Epithelial cell of prostate (primary cell): ENCODE measurements at regions not wholly inside any gene's neighbourhood (a gene's known extent, or its start where the extent isn't known, plus 50 kb on each side); places are given as distances from the start of the nearest gene placed in this dataset.
"Not testable (repeated sequence)": the region's sequence is repeated elsewhere in the genome, so short reads cannot be mapped to it uniquely, and the experiment has no call there.

ENCODE experiments used
- DNase-seq: peaks from one replicate; pipeline ENCODE4 v3.0.0-alpha.2; 2011; ENCODE audit warnings: low read depth, low spot score
- H3K27ac ChIP-seq: fragments of 450-650 bp; 2 replicates; pipeline ENCODE4 v1.5.1; 2017; ENCODE audit warnings: mild to moderate bottlenecking

DNA sequence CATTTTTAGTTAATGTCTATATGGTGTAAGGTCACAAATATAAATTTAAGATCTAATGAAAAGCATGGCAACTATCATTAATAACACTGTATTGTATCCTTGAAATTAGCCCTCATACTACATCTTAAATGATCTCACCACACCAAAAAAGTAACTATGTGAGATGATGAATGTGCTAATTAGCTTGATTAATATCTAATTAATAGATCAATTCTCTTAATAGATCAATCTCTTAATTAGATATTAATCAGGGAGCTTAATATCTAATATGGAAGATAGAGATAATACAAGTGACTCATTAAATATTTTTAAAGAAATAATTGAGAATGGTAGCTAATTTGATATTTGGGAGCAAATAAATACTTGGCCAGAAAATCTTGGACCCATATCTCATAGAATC is 178.5 kb upstream of the FAT3 start:
- no peak overlapping the region for H3K27ac ChIP-seq
- no peak for DNase-seq

DNA sequence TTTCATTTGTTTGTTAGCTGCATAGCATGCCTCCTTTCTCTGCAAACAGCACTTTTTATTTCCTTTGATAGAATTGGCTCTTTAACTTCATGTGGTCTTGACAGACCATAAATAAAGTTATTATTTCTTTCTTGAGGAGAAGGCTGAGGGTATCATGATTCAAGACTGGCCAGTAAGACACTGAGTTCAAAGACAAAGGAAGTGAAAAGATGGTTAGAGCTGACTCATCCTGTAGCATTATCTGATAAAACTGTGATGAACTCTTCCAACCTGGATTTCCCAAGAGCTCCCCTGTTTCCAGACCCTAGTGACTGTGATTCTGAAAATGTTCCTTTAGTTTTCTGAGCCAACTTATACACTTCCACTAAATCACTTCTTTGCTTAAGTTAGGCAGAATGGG is 179.3 kb upstream of the FAT3 start:
- DNase-seq = no peak
- no peak overlapping the region for H3K27ac ChIP-seq

DNA sequence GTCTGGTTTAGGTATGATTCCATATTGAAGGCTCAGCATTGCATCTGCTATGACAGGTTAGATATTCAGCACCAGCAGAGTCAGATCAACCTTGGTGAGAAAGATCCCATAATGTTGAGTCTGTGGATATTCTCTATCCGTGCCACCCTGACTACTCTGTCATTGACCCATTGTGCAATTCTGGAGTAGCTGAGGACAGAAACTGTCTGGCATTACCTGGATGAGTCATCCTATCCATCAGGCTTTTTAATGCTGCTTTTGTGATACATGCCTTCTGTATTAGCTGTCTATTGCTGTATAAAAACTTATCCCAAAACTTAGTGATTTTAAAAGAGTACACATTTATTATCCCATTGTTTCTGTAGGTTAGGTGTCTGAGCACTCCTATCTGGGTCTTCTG is 189.1 kb upstream of the FAT3 start:
- H3K27ac ChIP-seq = peak overlapping the region; percentile 16
- DNase-seq = peak; percentile 63

DNA sequence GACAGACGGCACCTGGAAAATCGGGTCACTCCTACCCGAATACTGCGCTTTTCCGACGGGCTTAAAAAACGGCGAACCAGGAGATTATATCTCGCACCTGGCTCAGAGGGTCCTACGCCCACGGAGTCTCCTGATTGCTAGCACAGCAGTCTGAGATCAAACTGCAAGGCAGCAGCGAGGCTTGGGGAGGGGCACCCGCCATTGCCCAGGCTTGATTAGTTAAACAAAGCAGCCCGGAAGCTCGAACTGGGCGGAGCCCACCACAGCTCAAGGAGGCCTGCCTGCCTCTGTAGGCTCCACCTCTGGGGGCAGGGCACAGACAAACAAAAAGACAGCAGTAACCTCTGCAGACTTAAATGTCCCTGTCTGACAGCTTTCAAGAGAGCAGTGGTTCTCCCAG is 197.5 kb upstream of the FAT3 start:
- not testable (repeated sequence) for DNase-seq, H3K27ac ChIP-seq

DNA sequence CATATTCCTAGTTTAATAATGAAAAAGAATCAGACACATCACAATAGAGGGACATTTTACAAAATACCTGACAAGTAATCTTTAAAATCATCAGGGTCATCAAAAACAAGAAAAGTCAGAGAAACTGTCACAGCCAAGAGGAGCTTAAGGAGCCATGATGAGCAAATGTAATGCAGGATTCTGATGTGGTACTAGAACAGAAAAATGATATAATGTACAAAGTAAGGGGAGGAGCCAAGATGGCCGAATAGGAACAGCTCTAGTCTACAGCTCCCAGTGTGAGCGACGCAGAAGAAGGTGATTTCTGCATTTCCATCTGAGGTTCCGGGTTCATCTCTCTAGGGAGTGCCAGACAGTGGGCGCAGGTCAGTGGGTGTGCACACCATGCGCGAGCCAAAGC is 198.0 kb upstream of the FAT3 start:
- no peak for DNase-seq
- no peak overlapping the region for H3K27ac ChIP-seq

DNA sequence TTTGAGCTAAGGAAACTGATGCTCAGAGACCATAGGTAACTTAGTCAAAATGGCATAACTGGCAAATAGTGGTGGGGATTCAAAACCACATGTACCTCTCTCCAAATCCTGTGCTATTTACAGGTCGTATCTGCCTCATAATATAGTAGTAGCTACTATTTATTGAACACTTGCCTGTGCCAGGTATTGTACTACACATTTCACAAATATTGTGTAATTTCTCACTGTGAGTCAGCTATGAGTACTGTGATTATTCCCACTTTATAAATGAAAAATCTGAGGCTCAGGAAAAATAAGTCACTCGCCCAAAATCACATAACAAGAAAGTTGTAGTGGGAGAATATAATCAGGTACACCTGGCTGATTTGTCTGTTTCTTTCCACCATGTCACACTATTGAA is 199.8 kb upstream of the FAT3 start:
- H3K27ac ChIP-seq = no peak overlapping the region

DNA sequence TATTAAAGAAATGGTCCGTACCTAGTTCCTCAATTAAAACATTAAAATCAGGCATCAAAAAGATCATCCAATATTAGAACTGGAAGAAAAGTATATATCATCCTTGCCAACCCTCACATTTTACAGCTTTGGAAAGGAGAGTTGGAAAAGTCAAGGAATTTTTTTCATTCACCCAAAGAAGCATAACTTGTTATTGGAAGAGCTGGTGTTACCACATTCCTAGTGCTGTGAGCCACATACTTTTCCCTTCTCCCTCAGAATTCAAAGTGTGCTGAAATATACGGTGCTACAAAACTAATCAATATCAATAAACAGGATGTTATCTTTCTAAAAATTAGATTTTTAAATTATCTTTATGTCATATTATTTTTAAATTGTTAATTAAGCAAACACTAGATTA is 202.1 kb upstream of the FAT3 start:
- DNase-seq = no peak

More for the DNA sequence above, 199.8 kb upstream of the FAT3 start:
- no peak for DNase-seq

DNA sequence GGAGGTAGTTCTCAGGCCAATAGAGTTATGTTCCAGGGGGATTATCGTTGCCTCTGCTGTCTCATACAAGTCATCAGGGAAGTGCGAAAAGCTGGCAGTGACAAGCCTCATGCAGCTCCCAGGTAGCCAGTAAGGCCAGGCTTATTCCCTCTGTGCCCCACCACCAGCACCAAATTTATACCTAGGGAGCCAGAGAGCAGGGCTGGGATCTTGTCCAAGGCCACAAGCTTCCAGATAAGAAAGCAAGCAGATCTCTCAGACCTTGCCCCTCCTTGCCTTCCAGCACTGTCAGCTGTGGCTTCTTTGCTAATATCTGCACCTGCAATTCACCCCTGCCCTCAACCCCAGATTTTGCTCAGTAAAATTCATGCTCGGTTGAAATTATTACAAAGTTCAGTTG is 206.3 kb upstream of the FAT3 start:
- no peak for DNase-seq
- H3K27ac ChIP-seq = no peak overlapping the region

More for the DNA sequence above, 202.1 kb upstream of the FAT3 start:
- H3K27ac ChIP-seq = no peak overlapping the region

DNA sequence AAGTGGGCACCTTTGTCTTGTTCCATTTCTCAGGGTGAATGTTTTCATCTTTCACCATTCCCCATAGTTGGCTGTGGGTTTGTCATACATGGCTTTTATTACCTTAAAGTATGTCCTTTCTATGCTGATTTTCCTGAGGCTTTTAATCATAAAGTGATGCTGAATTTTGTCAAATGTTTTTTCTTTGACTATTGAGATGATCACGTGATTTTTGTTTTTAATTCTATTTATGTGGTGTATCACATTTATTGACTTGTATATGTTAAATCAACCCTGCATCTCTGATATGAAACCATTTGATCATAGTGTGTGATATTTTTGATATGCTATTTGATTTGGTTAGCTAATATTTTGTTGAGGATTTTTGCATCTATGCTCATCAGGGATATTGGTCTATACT is 216.4 kb upstream of the FAT3 start:
- no peak for DNase-seq
- no peak overlapping the region for H3K27ac ChIP-seq

DNA sequence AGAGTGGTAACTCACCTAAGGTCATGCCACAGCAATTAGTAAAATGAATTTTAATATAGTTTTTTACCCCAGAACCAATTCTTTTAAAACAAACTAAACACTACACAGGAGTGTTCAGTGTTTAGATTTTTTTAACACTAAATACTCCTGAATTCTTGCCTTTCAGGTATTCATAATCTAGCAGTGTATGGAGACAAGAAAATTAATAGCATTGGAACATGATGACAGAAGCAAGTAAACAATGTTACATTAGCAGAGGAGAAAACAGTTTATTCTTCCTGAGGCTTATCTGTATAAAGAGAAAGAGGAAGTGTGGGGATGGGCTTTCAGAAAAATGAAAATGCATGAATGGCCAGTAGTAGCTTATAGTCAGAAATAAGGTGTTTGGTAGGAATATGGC is 222.1 kb upstream of the FAT3 start:
- no peak for DNase-seq
- no peak overlapping the region for H3K27ac ChIP-seq

DNA sequence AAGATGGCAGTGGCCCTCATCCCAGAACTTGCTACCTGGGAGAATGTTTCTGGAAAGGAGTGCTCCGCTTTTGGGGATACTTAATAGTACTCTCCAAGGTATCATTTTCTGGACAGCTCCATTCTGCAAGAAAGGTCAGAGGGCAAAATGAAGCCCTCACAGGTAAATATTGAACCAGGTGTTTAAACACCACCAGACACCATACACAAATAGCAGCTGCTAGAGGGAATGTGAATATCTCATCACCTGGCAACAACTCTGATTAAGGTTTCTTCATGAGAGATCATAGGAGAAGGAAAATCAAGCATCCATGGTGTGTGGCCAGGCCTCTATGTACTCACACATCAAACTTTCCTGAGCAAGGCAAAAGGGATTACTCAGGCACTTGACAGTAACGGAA is 226.1 kb upstream of the FAT3 start:
- DNase-seq = no peak

DNA sequence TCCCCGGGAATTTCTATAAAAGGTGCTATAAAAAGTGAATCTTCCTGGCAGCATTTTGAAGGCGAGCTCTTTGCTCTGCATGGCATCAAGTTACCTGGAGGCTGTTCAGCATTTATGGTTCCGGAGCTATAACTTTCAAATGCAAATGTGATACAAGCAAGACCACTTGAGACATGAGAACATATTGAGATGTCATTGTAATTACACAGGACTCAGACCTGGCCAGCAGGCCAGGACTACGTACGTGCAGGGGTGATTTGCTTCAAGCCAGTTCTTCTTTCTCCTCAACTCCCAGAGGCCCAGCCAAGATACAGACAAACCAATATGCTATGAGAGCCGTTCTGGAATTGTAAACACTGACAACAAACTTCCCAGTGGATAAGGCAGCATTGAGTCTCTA is 227.4 kb upstream of the FAT3 start:
- no peak for DNase-seq
- H3K27ac ChIP-seq = no peak overlapping the region

More for the DNA sequence above, 226.1 kb upstream of the FAT3 start:
- H3K27ac ChIP-seq = no peak overlapping the region

DNA sequence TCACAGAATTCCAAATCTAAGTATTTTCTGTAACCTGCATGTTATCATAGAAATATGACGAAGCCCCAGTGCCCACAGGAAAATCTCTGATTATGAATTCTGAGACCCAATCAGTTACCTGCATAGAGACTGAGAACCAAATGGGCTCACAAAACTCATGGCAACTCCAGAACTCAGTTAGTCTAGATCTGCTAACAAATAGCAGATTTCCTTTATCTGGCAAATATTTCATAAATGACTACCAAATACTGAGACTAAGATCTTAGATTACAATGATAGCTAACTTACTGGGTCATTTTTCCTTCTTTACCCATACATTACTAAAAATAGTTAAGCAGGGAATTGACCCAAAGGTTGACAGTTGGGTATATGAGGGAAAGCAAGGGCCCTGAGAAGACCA is 228.1 kb upstream of the FAT3 start:
- H3K27ac ChIP-seq = no peak overlapping the region
- DNase-seq = no peak

DNA sequence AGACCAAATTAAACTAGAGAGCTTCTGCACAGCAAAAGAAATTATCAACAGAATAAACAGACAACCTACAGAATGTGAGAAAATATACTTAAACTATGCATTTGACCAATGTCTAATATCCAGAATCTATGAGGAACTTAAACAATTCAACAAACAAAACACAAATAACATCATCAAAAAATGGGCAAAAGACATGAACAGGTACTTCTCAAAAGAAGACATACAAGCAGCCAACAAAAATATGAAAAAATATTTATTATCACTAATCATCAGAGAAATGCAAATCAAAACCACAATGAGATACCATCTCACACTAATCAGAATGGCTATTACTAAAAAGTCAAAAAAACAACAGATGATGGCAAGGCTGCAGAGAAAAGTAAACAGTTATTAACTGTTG is 236.2 kb upstream of the FAT3 start:
- not testable (repeated sequence) for DNase-seq, H3K27ac ChIP-seq

DNA sequence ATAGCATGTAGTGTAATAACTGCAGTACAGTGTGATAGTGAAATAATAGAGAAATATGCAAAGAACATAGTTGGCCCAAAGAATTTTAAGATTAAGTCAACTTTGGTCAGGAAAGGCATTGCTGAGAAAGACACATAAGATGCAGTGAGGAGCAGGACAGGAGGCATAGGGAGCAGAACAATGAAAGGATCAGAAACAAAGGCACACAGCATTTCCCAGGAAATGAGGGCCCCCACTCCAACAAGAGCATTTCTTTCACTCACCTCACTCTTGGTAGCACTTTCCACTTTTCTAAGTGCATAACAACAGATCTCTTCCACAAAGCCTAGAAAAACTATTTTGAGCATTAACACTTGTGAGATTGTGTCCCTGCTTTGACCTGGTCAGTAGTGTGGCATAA is 238.4 kb upstream of the FAT3 start:
- DNase-seq = no peak
- H3K27ac ChIP-seq = no peak overlapping the region

DNA sequence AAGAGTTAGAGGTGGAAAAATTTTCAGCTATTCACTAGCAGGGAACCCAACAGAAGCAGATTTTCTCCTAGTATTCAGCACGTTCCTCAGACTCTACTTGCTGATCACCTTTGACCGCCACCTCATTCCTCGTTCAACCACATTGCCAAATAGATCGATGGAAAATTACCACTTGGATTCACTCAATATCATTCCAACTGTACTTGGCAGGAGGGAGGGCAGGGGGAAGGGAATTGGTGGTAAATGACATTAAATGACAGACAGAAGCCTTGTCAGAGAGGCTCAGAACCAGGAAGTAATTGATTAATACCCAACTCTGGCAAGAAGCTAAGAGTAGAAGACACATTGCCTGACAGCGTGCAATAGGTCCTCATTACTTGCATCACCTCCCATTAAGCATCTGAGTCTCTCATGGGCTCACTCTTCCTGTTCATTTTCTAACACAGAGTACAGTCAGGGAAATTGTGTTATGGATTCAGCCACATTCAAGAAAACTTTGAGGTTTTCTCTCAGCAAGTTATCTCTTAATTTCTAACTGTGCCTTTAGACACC is 240.5 kb upstream of the FAT3 start:
- no peak overlapping the region for H3K27ac ChIP-seq
- no peak for DNase-seq

DNA sequence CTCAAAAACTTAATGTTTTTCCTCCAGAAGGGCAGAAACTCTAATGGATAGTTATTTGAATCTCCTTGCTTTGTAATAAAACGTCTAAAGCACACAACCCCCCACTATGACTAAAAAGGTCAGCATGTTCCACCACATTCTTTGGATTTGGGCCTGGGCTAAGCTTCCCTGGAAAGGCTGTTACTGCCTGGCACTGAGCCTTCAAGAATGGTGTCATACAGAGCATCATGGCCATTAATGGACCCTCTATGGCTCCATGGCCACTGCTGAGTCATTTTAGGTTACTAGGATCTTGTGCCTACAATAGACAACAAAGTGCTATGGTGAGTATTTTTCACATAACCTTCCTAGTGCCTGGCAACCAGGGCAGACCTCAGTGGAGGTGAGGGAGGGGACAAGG is 242.6 kb upstream of the FAT3 start:
- DNase-seq = peak; percentile 60
- peak overlapping the region; percentile 18 for H3K27ac ChIP-seq

DNA sequence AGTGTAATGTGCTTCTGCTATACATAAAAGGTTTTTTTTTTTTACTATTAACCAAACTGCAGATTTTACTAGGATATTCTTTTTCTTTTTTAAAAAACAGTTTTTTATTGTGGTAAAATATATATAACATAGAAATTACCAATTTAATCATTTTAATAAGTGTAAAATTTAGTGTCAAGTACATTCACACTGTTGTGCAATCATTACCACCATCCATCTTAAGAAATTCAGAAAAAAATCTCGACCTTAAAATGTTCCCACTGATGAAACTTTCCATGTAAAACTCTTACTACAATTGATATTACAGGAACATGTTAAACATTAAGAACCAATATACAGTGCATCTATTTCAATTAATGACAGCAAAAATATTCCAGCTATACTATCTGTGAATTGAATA is 244.8 kb upstream of the FAT3 start:
- H3K27ac ChIP-seq = no peak overlapping the region
- DNase-seq = no peak

DNA sequence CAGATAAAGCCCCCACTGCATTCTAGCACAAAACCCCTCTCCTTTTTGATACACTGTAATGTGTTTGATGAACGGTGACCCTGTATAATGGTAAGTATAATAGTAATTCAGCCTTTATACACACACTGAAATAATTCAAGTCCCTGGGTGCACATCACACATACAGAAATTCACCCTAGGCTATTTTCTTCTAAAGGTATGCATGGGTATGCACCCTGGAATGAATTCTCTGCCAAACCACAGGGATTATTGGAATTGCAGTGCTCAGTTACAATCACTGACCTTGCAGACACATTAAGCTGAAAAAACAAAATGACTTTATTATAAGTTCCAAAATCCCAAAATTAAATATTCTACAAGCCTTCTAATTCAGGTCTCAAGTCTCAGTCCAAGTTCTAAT is 245.9 kb upstream of the FAT3 start:
- no peak overlapping the region for H3K27ac ChIP-seq
- no peak for DNase-seq

DNA sequence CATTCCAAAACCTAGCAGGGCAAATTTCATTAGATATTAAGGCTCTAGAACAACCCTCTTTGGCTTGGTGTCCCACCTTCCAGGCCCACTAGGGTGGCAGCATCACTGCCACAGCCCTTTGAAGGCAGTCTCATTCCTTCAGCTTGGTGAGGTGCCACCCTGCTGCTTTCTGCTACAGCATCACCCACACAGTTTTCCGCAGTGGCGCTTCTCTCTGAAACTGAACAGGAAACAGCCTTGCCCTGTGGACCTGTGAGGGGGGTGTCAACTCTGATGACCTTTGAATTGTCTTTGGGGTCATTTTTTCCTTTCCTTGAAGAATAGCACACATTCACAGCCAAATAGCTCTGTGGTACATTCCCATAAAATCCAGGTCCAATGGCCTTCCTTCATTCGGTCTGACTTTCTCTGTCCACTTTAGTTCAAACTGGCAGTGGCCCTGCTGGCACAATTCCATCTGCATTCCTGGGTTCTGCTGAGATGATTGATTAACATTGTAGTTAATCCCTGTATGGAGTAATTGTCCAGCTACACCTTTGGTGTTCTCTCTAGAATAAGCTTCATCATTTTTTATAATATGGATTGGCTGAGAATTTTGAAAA is 251.9 kb upstream of the FAT3 start:
- no peak overlapping the region for H3K27ac ChIP-seq
- no peak for DNase-seq

DNA sequence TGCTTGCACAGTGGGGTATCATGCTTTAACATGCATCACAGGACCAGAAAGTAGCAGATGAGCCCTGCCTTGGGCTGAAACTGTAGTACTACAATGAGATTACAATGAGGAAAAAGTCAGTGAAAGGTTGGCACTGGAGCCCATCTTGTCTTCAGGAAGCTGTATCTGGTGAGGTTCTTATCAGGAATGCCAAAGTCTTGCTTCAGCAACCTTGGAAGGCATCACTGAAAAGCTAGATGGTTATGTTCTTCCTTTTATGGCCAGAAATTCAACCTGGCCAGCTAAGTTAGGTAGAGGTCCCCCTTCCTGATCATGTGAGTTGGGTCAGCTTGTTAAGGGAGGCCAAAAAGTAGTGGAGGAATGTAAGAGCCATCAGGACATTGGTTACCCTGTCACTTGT is 254.0 kb upstream of the FAT3 start:
- no peak for DNase-seq
- no peak overlapping the region for H3K27ac ChIP-seq

DNA sequence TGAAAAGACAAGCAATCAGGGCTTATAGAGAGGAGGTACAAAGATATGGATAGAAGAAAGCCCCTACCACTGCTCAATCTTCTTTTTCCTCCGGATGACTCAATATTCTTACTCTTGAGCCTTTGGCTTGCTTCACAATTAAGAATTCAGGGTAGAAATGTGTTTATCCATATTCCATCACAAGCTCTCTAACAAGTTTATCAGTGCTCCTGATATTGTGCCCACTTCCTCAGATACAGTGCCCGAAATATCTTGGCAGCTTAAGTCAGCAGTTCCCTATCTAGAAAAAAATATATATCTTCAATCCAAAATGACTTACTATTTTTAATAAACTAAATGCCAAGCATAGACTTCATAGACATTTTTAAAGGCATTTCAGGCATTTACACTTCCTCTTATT is 255.1 kb upstream of the FAT3 start:
- H3K27ac ChIP-seq = no peak overlapping the region
- DNase-seq = no peak

DNA sequence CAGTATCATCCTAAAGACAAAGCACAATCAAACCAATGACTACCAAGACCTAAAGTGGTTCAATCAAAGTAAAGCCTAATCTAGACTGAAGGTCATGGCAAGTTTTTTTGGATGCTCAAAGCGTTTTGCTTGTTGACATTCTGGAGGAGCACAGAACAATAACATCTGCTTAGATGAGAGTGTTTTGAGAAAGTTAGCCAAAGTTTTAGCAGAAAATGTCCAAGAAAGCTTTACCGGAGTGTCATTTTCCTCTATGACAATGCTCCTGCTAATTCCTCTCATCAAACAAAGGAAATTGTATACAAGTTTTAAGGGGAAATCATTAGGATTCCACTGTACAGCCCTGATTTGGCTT is 256.9 kb upstream of the FAT3 start:
- DNase-seq = no peak
- H3K27ac ChIP-seq = no peak overlapping the region
